ENCODE measurements at regions not wholly inside any gene's neighbourhood (a gene's known extent, or its start where the extent isn't known, plus 50 kb on each side); places are given as distances from the start of the nearest gene placed in this dataset.
"Not testable (repeated sequence)": the region's sequence is repeated elsewhere in the genome, so short reads cannot be mapped to it uniquely, and the experiment has no call there.

GRCh38 chr14:76294876-76295275, 81.1 kb upstream of the ESRRB start:
- in situ Hi-C loops (cut with HindIII; ENCODE audit: low pct_ligation_motif_present, low sequenced_read_pairs) = no loop called here
- TF ChIP-seq, protein P1, sequence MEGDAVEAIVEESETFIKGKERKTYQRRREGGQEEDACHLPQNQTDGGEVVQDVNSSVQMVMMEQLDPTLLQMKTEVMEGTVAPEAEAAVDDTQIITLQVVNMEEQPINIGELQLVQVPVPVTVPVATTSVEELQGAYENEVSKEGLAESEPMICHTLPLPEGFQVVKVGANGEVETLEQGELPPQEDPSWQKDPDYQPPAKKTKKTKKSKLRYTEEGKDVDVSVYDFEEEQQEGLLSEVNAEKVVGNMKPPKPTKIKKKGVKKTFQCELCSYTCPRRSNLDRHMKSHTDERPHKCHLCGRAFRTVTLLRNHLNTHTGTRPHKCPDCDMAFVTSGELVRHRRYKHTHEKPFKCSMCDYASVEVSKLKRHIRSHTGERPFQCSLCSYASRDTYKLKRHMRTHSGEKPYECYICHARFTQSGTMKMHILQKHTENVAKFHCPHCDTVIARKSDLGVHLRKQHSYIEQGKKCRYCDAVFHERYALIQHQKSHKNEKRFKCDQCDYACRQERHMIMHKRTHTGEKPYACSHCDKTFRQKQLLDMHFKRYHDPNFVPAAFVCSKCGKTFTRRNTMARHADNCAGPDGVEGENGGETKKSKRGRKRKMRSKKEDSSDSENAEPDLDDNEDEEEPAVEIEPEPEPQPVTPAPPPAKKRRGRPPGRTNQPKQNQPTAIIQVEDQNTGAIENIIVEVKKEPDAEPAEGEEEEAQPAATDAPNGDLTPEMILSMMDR (IDR thresholded peaks at IDR 0.05; ENCODE audit: low read depth, low read length, missing control alignments) = no peak
- no peaks in the 10 kb centered on the region for H3K36me3 ChIP-seq (replicated peaks)
- H3K4me3 ChIP-seq (ENCODE audit: low read depth, low read length) = no peak overlapping the region
- DNase-seq = no peak
- H3K27ac ChIP-seq = no peak overlapping the region
- H3K27me3 ChIP-seq (replicated peaks) = no peaks in the 10 kb centered on the region

DNA sequence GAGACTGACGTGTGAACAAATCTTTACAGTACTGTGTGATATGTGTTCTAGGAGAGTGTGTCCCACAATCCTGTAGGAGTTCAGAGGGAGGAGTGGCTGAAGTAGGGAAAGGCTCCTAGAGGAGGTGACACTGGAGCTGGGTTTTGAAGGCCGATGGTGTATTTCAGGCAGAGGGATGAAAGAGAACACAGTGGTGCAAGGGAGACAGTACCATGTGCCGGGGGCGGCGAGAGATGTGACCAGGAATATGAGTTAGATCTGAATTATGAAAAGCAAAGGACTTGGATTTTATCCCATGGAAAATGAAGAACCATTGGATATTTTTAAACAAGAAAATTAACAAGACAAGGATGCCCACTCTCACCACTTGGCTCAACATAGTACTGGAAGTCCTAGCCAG, 77.0 kb upstream of the ESRRB start:
- Histone ChIP-seq H3K36me3 (replicated peaks) (no peaks in the 10 kb centered on the region), H3K4me3 (ENCODE audit: low read depth, low read length) (no peak overlapping the region), H3K27me3 (replicated peaks) (no peaks in the 10 kb centered on the region), H3K27ac (no peak overlapping the region)
- TF ChIP-seq, protein P1 (IDR thresholded peaks at IDR 0.05; ENCODE audit: low read depth, low read length, missing control alignments) = no peak
- in situ Hi-C loops (cut with HindIII; ENCODE audit: low pct_ligation_motif_present, low sequenced_read_pairs) = no loop called here
- DNase-seq = no peak

GRCh38 chr14:76303188-76303587, 72.7 kb upstream of the ESRRB start:
- H3K4me3 ChIP-seq (ENCODE audit: low read depth, low read length); H3K27me3 ChIP-seq (replicated peaks); H3K36me3 ChIP-seq (replicated peaks); in situ Hi-C loops (cut with HindIII; ENCODE audit: low pct_ligation_motif_present, low sequenced_read_pairs); H3K27ac ChIP-seq; DNase-seq: not testable (repeated sequence)

DNA sequence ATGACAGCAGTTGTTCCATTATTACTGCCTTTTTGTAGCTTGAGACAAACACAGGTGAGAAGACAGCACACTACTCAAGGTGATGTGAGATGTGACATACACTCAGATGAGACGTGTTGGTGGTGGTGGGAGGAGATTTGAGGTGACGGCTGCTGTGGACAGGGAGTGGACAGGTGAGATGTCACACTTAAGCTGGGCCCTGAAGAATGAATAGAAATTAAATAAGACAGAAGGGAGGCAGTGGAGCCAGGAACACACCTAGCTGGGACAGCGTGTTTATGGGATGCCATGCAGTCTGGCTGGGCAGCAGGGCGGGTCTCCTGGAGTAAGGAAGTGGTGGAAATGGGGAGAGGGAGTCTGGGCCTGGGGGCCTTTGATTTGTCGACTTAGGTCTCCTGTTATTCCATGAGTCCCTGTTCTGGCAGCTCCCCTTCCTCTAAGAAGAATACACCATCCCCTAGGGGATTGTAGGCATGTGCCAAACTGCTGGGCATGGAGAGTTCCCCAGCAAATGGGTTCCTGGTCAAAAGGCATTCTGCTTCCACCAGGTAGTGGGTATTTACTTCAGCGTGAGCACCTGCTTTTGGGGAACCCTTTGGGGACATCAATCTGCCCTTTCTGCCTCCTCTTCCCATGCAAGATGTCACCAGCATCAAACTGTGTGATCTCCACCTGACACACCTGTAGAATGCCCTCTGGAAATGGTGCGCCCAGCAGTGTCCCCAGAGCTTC, 71.2 kb upstream of the ESRRB start:
- TF ChIP-seq, protein P1 (IDR thresholded peaks at IDR 0.05; ENCODE audit: low read depth, low read length, missing control alignments) = no peak
- Histone ChIP-seq H3K27me3 (replicated peaks) (no peaks in the 10 kb centered on the region), H3K4me3 (ENCODE audit: low read depth, low read length) (no peak overlapping the region), H3K36me3 (replicated peaks) (no peaks in the 10 kb centered on the region), H3K27ac (no peak overlapping the region)
- no peak for DNase-seq
- in situ Hi-C loops (cut with HindIII; ENCODE audit: low pct_ligation_motif_present, low sequenced_read_pairs) = no loop called here

GRCh38 chr14:76305268-76305826, 70.6 kb upstream of the ESRRB start:
- H3K27me3 ChIP-seq (replicated peaks) = no peaks in the 10 kb centered on the region
- TF ChIP-seq, protein P1 (IDR thresholded peaks at IDR 0.05; ENCODE audit: low read depth, low read length, missing control alignments) = no peak
- H3K27ac ChIP-seq = no peak overlapping the region
- in situ Hi-C loops (cut with HindIII; ENCODE audit: low pct_ligation_motif_present, low sequenced_read_pairs) = no loop called here
- H3K4me3 ChIP-seq (ENCODE audit: low read depth, low read length) = no peak overlapping the region
- no peak for DNase-seq
- H3K36me3 ChIP-seq (replicated peaks) = no peaks in the 10 kb centered on the region

DNA sequence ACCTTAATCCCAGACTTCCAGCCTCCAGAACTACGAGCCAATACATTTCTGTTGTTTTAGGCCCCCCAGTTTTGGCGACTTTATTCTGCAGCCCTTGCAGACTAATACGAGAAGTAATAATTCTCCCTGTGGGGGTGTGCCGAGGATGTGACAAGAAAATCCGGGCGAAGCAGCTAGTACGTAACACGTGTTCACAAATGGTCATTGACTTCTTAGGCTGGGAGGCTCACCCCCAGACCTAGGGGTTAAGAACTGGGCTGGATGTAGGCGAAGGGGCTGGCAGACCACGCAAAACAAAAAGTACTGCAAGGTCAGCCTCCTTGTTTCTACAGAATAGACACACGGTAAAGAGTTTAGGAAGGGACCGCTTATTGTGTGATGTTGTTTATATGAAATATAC, 69.8 kb upstream of the ESRRB start:
- H3K36me3 ChIP-seq (replicated peaks) = no peaks in the 10 kb centered on the region
- DNase-seq = no peak
- H3K27ac ChIP-seq = no peak overlapping the region
- in situ Hi-C loops (cut with HindIII; ENCODE audit: low pct_ligation_motif_present, low sequenced_read_pairs) = no loop called here
- no peak overlapping the region for H3K4me3 ChIP-seq (ENCODE audit: low read depth, low read length)
- TF ChIP-seq, protein P1 (IDR thresholded peaks at IDR 0.05; ENCODE audit: low read depth, low read length, missing control alignments) = no peak
- H3K27me3 ChIP-seq (replicated peaks) = peaks cover 5% of the 10 kb centered on the region

Measured in brain microvascular endothelial cell (primary cell).